NB4 (cell line): ENCODE measurements at regions not wholly inside any gene's neighbourhood (a gene's known extent, or its start where the extent isn't known, plus 50 kb on each side); places are given as distances from the start of the nearest gene placed in this dataset.

Experiments
- MAX ChIP-seq: IDR thresholded peaks from 2 replicates; pipeline ENCODE4 v1.6.1; 2011; ENCODE audit warnings: low read depth, low read length
- TF ChIP-seq, protein P1 (sequence below): IDR thresholded peaks from one replicate; pipeline ENCODE4 v1.5.1; 2012; ENCODE audit warnings: low read depth, low read length

DNA sequence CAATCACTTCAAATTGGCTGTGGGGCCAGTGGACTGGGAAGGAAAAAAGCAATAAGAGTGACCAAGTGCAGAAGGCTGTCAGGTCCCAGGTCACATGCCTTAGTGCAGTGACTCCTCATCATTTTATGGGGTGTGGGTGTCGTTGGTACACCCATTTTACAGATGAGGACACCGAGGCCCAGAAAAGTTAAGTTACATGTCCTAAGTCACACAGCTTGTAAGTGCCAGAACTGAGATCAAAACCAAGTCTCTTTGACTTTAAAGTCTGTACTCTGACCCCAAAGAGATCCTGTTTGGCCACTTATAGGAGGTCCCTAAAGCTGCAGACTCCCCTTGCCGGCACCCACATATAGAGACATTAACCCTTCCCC is 63.0 kb upstream of the POLG start:
- TF ChIP-seq, protein P1, sequence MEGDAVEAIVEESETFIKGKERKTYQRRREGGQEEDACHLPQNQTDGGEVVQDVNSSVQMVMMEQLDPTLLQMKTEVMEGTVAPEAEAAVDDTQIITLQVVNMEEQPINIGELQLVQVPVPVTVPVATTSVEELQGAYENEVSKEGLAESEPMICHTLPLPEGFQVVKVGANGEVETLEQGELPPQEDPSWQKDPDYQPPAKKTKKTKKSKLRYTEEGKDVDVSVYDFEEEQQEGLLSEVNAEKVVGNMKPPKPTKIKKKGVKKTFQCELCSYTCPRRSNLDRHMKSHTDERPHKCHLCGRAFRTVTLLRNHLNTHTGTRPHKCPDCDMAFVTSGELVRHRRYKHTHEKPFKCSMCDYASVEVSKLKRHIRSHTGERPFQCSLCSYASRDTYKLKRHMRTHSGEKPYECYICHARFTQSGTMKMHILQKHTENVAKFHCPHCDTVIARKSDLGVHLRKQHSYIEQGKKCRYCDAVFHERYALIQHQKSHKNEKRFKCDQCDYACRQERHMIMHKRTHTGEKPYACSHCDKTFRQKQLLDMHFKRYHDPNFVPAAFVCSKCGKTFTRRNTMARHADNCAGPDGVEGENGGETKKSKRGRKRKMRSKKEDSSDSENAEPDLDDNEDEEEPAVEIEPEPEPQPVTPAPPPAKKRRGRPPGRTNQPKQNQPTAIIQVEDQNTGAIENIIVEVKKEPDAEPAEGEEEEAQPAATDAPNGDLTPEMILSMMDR: no peak
- TF ChIP-seq MAX: no peak
